ENCODE measurements at regions not wholly inside any gene's neighbourhood (a gene's known extent, or its start where the extent isn't known, plus 50 kb on each side); places are given as distances from the start of the nearest gene placed in this dataset.

DNA sequence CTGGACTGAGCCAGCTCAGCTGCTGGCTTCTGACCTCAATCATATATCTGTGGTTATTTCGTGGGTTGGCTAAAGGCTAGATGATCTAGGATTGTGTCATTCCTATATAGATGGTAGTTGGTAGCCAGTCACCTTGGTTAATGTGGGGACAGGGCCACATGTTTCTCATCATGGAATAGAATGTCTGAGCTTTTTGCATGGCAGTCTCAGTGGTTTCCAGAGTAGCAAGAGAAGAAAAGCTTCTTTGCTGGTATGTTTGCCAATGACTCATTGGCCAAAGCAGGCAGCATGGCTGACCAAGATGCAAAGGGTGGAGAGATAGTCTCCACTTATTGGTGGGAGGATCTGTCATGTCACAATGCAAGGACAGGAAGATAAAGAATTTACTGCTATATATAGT, 746.4 kb upstream of the FLRT2 start:
- peak; percentile 8 for DNase-seq (ENCODE audit: low read depth)
- TF ChIP-seq, protein P1, sequence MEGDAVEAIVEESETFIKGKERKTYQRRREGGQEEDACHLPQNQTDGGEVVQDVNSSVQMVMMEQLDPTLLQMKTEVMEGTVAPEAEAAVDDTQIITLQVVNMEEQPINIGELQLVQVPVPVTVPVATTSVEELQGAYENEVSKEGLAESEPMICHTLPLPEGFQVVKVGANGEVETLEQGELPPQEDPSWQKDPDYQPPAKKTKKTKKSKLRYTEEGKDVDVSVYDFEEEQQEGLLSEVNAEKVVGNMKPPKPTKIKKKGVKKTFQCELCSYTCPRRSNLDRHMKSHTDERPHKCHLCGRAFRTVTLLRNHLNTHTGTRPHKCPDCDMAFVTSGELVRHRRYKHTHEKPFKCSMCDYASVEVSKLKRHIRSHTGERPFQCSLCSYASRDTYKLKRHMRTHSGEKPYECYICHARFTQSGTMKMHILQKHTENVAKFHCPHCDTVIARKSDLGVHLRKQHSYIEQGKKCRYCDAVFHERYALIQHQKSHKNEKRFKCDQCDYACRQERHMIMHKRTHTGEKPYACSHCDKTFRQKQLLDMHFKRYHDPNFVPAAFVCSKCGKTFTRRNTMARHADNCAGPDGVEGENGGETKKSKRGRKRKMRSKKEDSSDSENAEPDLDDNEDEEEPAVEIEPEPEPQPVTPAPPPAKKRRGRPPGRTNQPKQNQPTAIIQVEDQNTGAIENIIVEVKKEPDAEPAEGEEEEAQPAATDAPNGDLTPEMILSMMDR (conservative IDR thresholded peaks at IDR 0.05; ENCODE audit: low read length), result no peak
- H3K4me3 ChIP-seq (ENCODE audit: low read length), result no peak overlapping the region

GRCh38 chr14:84785996-84786395, 743.9 kb upstream of the FLRT2 start:
- no peak for DNase-seq (ENCODE audit: low read depth)
- TF ChIP-seq, protein P1 (conservative IDR thresholded peaks at IDR 0.05; ENCODE audit: low read length), result no peak
- H3K4me3 ChIP-seq (ENCODE audit: low read length), result no peak overlapping the region

DNA sequence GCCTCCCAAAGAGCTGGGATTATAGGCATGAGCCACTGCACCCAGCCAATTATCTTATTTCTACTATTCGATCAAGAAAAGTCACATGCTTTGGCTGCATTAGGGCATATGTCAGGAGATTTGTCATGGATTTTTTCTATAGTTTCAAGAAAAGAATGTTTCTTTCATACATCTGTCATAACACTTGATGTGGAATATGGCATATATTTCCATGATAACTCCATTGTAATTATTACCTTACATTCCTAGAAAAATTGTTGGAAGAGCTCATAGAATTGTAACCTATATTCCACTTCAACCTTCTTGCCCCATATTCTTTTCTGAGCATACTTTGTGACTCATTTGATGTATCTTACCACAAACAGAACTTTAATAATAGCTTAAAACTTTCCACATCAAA, 740.9 kb upstream of the FLRT2 start:
- TF ChIP-seq, protein P1 (conservative IDR thresholded peaks at IDR 0.05; ENCODE audit: low read length), result no peak
- no peak overlapping the region for H3K4me3 ChIP-seq (ENCODE audit: low read length)
- DNase-seq (ENCODE audit: low read depth), result no peak

DNA sequence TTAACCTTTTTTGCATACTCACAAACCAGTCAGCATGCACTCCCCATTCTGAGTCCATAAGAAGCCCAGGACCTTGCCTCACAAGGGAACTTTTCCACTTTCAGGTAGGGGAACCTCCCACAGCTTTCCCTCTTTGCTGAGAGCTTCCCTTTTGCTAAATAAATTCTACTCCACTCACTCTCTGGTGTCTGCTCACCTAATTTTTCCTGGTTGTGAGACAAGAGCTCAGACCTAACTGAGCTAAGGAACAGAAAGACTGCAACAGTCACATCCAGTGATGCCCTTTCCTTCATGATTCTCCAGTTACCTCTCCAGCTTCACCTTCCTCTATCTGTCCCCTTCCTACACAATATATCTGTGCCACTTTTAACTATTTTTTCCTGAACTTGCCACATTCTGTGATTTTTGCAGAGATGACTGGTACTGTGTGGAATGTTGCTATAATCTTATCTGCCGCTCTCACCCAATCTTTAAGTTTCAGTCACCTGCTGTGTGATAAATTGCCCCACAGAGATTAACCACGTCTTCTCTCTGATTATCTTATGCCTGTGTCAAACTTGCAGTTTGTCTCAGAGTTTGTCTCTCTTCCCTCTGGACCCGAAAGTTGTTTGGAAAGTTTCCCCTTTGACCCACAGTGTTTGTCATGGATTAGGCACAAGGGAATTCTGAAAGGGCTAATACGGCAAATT, 737.1 kb upstream of the FLRT2 start:
- TF ChIP-seq, protein P1 (conservative IDR thresholded peaks at IDR 0.05; ENCODE audit: low read length), result no peak
- H3K4me3 ChIP-seq (ENCODE audit: low read length), result no peak overlapping the region
- DNase-seq (ENCODE audit: low read depth), result no peak

- TF ChIP-seq, protein P1 (conservative IDR thresholded peaks at IDR 0.05; ENCODE audit: low read length), result no peak
- no peak for DNase-seq (ENCODE audit: low read depth)
- no peak overlapping the region for H3K4me3 ChIP-seq (ENCODE audit: low read length)
Measured at GRCh38 chr14:84797326-84797725, 732.6 kb upstream of the FLRT2 start.

DNA sequence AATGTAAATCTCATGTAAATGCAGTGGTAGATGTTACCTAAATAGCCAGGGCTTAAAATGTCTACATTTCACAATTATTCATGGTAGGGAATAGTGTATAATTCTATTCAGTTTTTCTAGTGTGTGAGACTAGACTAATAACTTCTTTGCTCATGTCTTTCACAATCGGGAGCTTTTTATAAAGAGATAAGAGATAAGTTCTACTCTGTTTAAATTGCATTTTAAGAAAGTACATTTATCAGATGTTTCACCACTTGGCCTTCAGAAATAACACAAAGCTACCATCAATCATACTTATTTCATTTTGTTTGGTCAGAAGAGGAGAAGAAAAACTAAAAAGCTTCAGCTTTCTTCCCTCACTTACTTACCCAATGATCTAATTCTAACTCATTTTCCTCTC, 725.5 kb upstream of the FLRT2 start:
- TF ChIP-seq, protein P1 (conservative IDR thresholded peaks at IDR 0.05; ENCODE audit: low read length), result no peak
- no peak overlapping the region for H3K4me3 ChIP-seq (ENCODE audit: low read length)
- no peak for DNase-seq (ENCODE audit: low read depth)

- TF ChIP-seq, protein P1 (conservative IDR thresholded peaks at IDR 0.05; ENCODE audit: low read length), result no peak
- no peak overlapping the region for H3K4me3 ChIP-seq (ENCODE audit: low read length)
- DNase-seq (ENCODE audit: low read depth), result no peak
Measured at GRCh38 chr14:84804895-84805294, 725.0 kb upstream of the FLRT2 start.
